Fibroblast of skin of right biceps (primary cell): ENCODE measurements at regions not wholly inside any gene's neighbourhood (a gene's known extent, or its start where the extent isn't known, plus 50 kb on each side); places are given as distances from the start of the nearest gene placed in this dataset.
"Not testable (repeated sequence)": the region's sequence is repeated elsewhere in the genome, so short reads cannot be mapped to it uniquely, and the experiment has no call there.

ENCODE experiments used
- DNase-seq: peaks from one replicate; pipeline ENCODE4 v3.0.0-alpha.2; 2013

DNA sequence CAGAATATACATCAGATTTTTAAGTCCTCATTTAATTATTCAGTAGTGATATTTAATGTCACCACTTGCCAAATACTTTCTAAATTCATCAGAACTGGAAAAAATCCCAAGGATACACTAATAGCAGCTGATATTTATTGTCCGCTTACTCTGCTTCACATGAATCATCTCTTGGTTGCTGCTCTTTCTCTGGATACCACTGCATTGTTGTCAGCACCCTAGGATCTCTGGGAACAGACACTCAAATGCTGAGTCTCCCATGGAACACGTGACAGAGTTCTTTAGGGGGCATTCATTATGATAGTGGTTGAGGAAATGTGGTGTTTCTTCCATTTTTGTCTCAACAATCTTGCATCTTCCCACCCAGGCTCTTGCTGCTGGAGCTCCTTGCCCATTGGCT lies 318.0 kb downstream of the RFPL4B start:
- peak; percentile 91 for DNase-seq

GRCh38 chr6:112665815-112666214 lies 318.7 kb downstream of the RFPL4B start:
- peak; percentile 84 for DNase-seq

- no peak for DNase-seq
Measured at GRCh38 chr6:112667427-112667826, 320.3 kb downstream of the RFPL4B start.

GRCh38 chr6:112680091-112680490 lies 333.0 kb downstream of the RFPL4B start:
- DNase-seq, result peak; percentile 50

GRCh38 chr6:112682071-112682470 lies 334.9 kb downstream of the RFPL4B start:
- no peak for DNase-seq

GRCh38 chr6:112683106-112683505 lies 336.0 kb downstream of the RFPL4B start:
- DNase-seq, result no peak

DNA sequence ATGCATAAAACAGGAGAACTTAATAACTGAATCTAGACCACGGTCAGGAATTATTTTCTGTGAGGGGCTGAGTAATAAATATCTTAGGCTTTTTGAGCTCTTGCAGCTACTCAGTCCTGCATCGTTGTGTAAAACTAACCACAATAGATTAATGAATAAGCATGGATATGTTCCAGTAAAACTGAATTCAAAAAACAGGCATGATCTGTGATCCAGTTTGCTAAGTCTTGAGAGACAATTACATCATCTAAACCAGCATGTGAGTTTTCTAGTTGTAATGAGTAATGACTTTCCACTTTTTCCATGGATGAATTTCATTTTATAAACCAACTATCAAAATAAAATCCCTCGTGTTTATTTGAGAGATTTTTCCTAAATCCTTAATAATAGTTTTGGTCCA lies 336.8 kb downstream of the RFPL4B start:
- DNase-seq, result peak; percentile 95

- peak; percentile 37 for DNase-seq
Measured at GRCh38 chr6:112685521-112686220, 338.5 kb downstream of the RFPL4B start.

GRCh38 chr6:112688487-112689165 lies 341.5 kb downstream of the RFPL4B start:
- not testable (repeated sequence) for DNase-seq

DNA sequence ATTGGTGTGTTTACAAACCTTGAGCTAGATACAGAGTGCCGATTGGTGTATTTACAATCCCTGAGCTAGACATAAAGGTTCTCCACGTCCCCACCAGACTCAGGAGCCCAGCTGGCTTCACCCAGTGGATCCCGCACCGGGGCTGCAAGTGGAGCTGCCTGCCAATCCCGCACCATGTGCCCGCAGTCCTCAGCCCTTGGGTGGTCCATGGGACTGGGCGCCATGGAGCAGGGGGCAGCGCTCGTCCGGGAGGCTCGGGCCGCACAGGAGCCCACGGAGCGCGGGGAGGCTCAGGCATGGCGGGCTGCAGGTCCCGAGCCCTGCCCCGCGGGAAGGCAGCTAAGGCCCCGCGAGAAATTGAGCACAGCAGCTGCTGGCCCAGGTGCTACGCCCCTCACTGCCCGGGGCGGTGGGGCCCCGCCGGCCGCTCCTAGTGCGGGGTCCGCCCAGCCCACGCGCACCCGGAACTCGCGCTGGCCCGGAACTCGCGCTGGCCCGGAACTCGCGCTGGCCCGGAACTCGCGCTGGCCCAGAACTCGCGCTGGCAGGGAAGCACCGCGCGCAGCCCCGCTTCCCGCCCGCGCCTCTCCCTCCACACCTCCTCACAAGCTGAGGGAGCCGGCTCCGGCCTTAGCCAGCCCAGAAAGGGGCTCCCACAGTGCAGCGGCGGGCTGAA lies 342.2 kb downstream of the RFPL4B start:
- not testable (repeated sequence) for DNase-seq

DNA sequence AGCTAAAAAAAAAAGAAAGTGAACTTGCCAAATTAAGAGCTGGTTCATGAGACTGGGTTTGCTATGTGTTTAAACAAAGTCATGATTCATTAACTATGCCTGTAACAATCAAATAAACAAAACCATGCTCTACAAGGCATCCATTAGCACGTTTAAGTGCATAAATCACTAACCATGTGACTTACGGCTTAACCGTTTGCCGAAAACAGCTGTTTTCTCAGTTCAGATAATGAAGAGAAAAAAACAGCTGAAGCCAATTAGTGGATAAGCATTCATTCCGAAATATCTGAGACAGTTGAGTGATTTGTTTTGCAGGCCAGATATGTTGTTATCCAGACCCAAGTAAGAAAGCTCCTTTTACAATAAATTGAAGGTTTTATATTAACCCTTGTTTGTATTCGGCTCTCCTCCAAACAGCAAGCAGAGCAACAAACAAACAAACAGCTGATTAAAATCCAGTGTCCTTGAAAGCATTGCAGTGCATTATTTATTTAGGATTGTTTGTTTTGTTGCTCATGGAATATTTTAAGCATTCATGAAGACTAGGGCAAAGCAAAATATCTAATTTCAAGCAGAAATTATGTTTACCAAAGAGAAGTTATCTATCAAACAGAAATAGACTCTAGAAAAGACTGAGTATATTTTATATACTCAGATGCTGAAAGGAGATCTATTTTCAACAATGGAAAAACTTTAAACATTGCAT lies 343.5 kb downstream of the RFPL4B start:
- DNase-seq, result peak; percentile 76

- DNase-seq, result peak; percentile 96
Measured at GRCh38 chr6:112691289-112691688, 344.2 kb downstream of the RFPL4B start.

DNA sequence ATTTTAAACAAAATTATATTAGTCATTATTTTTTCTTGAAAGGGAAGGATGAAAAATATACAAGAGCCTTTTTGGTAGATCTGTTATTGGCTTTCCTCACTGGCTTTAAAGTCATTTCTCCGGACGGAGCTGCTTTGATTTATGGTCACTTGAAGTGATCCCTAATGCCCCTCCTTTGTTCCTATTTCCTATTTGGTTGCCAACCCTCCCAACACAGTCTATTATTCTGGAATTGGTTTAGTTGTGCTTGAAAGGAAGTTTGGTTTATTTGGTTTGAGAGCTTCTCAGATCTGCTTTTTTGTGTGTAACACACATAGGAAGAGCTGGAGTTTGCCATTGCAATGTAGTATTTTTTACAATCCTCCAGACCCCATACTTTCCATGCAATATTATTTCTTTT lies 347.9 kb downstream of the RFPL4B start:
- no peak for DNase-seq

DNA sequence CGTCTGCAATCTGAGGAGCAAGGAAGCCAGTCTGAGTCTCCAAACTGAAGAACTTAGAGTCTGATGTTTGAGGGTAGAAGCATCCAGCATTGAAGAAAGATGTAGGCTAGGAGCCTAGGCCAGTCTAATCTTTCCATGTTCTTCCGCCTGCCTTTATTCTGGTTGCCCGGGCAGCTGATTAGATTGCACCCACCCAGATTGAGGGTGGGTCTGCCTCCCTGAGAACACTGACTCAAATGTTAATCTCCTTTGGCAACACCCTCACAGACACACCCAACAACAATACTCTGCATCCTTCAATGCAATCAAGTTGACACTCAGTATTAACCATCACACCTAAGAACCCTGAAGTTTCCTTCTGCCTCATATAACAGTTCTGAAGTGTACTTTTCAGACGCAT lies 350.1 kb downstream of the RFPL4B start:
- DNase-seq, result no peak

GRCh38 chr6:112701201-112701600 lies 354.1 kb downstream of the RFPL4B start:
- DNase-seq, result peak; percentile 93

DNA sequence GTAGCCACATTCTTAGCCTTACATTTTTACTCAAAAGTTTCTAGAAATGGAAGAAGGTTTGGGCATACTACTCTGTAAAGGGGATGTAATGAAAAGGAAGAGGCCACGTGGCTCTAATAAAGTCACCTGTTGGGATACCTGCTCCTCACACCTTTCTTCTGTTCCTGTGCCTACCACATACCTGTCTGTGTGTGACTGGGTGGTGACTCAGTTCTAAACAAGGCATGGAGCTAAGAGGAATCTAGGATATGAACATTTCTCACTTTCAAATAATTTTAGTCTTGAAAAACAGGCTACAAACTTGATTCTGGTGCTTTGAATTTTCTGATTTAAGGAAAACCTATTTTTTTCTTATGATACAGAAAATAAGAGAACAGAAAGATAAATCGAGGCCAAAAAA lies 363.6 kb downstream of the RFPL4B start:
- no peak for DNase-seq

DNA sequence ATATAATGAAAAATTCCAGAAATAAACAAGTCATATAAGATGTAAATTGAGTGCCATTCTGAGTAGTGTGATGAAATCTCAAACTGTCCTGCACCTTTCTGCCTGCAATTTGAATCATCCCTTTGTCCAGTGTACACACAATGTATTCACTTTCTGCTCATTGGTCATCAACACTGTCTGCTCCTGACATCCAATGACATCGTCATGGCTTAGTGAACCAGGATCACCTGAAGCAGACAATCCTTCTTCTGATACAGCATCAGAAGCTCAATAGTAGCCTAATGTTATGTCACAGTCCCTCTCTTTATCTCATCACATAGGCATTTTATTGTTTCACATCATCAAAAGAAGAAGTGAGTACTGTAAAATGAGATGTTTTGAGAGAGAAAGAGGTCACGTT lies 366.3 kb downstream of the RFPL4B start:
- DNase-seq, result no peak

GRCh38 chr6:112717401-112717800 lies 370.3 kb downstream of the RFPL4B start:
- no peak for DNase-seq

DNA sequence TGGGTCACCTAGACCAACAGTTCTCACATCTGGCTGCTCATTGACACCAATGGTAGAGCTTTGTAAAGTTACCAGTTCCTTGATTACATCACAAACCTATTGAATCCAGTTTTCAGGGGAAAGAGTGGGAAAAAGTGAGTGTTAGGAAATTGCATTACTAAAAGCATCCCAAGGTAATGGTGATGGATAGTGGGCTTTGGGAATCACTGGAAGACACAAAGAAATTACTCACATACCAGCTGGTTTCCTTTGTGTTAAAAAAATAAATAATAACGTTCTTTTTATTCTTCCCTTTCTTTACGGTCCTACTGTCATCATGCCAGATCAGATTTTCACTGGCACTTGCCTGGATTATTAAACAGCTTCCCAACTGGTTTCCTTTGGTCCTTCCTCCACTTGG lies 370.7 kb downstream of the RFPL4B start:
- no peak for DNase-seq

DNA sequence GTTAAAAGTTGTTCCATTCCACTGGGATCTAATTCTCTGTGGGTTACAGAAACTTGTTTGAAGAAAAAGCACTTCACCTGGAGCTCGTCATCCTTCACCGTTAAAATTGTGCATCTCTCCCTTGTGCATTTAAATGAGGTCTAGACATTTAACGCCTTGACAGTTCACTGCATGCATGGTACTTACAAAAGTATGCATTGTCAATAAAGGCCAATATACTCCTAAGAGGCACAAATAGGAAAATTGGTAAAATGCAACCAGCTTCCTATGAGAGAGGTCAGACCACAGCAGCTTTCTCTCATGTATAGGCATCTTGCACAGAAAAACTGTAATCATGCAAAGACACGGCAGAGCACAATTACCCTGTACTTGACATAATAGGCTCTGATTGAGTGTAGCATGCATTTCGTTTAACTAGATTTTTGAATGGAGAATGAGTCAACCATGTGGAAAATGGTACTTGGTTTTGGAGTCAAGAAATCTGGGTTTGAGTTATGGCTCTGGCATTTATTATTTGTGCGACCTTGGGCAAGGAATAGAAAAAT lies 378.5 kb downstream of the RFPL4B start:
- DNase-seq, result no peak

DNA sequence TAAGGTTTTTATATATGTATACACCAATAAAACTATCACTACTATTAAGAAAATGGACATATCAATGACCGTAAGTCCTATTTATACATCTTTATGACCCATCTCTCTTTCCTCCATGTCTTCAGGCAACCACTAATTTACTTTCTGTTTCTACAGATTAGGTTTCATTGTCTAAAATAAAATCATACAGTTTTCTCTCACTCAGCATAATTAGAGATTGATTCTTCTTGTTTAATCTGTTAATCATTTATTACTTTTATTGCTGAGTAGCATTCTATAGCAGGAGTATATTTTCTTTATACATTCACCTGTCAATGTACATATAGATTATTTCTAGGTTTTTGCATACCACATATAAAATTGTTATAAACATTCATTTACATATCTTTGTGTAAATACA lies 388.0 kb downstream of the RFPL4B start:
- no peak for DNase-seq

- no peak for DNase-seq
Measured at GRCh38 chr6:112739766-112740165, 392.6 kb downstream of the RFPL4B start.

DNA sequence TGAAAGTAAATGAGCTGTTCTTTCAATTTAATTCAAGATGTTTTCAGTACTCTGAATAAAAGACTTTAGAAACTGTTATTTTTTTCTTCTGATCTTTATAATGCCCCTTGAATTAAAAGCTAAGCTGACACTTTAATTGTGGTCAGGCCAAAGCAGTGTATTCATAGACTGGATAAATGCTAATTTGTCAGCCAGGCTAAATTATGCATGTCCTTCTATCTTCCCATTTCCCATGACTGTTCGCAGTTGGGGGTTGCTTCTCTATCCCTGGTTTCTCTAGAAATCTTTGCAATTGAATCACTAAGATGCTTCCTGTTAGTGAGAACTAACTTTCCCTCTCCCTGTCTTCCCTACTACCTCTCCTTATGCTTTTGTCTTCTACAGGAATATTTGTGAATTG lies 396.2 kb downstream of the RFPL4B start:
- DNase-seq, result peak; percentile 58
